ENCODE measurements at regions not wholly inside any gene's neighbourhood (a gene's known extent, or its start where the extent isn't known, plus 50 kb on each side); places are given as distances from the start of the nearest gene placed in this dataset.

- TF ChIP-seq POLR2AphosphoS5 (IDR thresholded peaks at IDR 0.05; ENCODE audit: low read depth, low read length) (no peak), REST (IDR thresholded peaks at IDR 0.05; ENCODE audit: insufficient read depth in 1 of 2, low read depth in 2 of 2, low read length in 2 of 2) (no peak)
These were observed 1957.4 kb upstream of the SEL1L start for GRCh38 chr14:83491091-83491490.
